HepG2 (cell line): ENCODE measurements at regions not wholly inside any gene's neighbourhood (a gene's known extent, or its start where the extent isn't known, plus 50 kb on each side); places are given as distances from the start of the nearest gene placed in this dataset.

Experiments
- CEBPB ChIP-seq: IDR thresholded peaks from 2 replicates; pipeline ENCODE4 v1.6.1; 2011; ENCODE audit warnings: low read depth, low read length, improper control_type of control experiment, borderline replicate concordance
- CEBPG ChIP-seq: IDR thresholded peaks from 2 replicates; pipeline ENCODE4 v1.6.1; 2016
- HNF4A ChIP-seq: sonication (generic); formaldehyde crosslinking; IDR thresholded peaks from 2 replicates; pipeline ENCODE4 v1.4.0; 2020; ENCODE audit warnings: missing genetic modification reagents
- HNF4G ChIP-seq, 2 experiments: sonication (generic) in 1 of 2; formaldehyde crosslinking in 1 of 2; IDR thresholded peaks; 2 replicates each; pipeline versions ENCODE4 v1.4.0 to v1.6.1; 2011 to 2020; ENCODE audit warnings: borderline replicate concordance in 2 of 2, low read depth in 2 of 2, mild to moderate bottlenecking in 2 of 2, low read length in 1 of 2, missing genetic modification reagents in 1 of 2, moderate library complexity in 1 of 2
- JDP2 ChIP-seq: sonication (generic); formaldehyde crosslinking; IDR thresholded peaks from 2 replicates; pipeline ENCODE4 v1.8.1; 2022; ENCODE audit warnings: missing genetic modification reagents, borderline replicate concordance
- NR2F1 ChIP-seq, 2 experiments: fragments of 450-650 bp in 1 of 2; formaldehyde crosslinking in 1 of 2; IDR thresholded peaks; 2 replicates each; pipeline versions ENCODE4 v1.5.0 to v1.6.1; 2016 to 2020; ENCODE audit warnings: mild to moderate bottlenecking in 1 of 2, missing compliant biosample characterization in 1 of 2, missing genetic modification reagents in 1 of 2, moderate library complexity in 1 of 2
- RFX5 ChIP-seq: IDR thresholded peaks from 2 replicates; pipeline ENCODE4 v1.6.1; 2011; ENCODE audit warnings: low read depth, low read length, improper control_type of control experiment
- SIX4 ChIP-seq: sonication (generic); formaldehyde crosslinking; IDR thresholded peaks from 2 replicates; pipeline ENCODE4 v1.4.0; 2020; ENCODE audit warnings: missing genetic modification reagents
- ZMYM4 ChIP-seq: sonication (generic); formaldehyde crosslinking; IDR thresholded peaks from 2 replicates; pipeline ENCODE4 v1.8.1; 2023; ENCODE audit warnings: mild to moderate bottlenecking, missing genetic modification reagents
- ZNF263 ChIP-seq: sonication (generic); formaldehyde crosslinking; IDR thresholded peaks from 2 replicates; pipeline ENCODE4 v1.4.0; 2020; ENCODE audit warnings: missing genetic modification reagents
- ZSCAN9 ChIP-seq: IDR thresholded peaks from 2 replicates; pipeline ENCODE4 v1.6.1; 2016; ENCODE audit warnings: borderline replicate concordance
- TF ChIP-seq, protein P1 (sequence below), 2 experiments: fragments of 450-650 bp in 1 of 2; sonication (generic) in 1 of 2; formaldehyde crosslinking; IDR thresholded peaks; 2 replicates each; pipeline versions ENCODE4 v1.5.0 to v1.8.0; 2020 to 2022; ENCODE audit warnings: mild to moderate bottlenecking in 1 of 2, missing genetic modification reagents in 1 of 2
- TF ChIP-seq, protein P2 (sequence below): sonication (generic); formaldehyde crosslinking; IDR thresholded peaks from 2 replicates; pipeline ENCODE4 v1.4.0; 2020; ENCODE audit warnings: missing genetic modification reagents, borderline replicate concordance
- TF ChIP-seq, protein P3 (sequence below): IDR thresholded peaks from 2 replicates; pipeline ENCODE4 v1.6.1; 2016; ENCODE audit warnings: mild to moderate bottlenecking, missing biosample characterization, missing genetic modification reagents

- TF ChIP-seq, protein P1, sequence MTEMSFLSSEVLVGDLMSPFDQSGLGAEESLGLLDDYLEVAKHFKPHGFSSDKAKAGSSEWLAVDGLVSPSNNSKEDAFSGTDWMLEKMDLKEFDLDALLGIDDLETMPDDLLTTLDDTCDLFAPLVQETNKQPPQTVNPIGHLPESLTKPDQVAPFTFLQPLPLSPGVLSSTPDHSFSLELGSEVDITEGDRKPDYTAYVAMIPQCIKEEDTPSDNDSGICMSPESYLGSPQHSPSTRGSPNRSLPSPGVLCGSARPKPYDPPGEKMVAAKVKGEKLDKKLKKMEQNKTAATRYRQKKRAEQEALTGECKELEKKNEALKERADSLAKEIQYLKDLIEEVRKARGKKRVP (CRISPR knock-in tag; IDR thresholded peaks at IDR 0.05): 0 out of 4 replicates have a peak, but pooled peaks of 1 of the 2 experiments have one; percentile 39
- no peak for TF ChIP-seq ZNF263
- TF ChIP-seq SIX4 (CRISPR knock-in tag): 0 out of 2 replicates have a peak, but pooled peaks have one; percentile 19
- TF ChIP-seq HNF4G (IDR thresholded peaks at IDR 0.05; ENCODE audit: borderline replicate concordance, low read depth, low read length): peak; percentile 48; the same call in 1 of the 2 replicates
- no peak for TF ChIP-seq HNF4G (CRISPR knock-in tag; IDR thresholded peaks at IDR 0.05; ENCODE audit: borderline replicate concordance, low read depth)
- 0 out of 2 replicates have a peak, but pooled peaks have one; percentile 32 for TF ChIP-seq CEBPG (CRISPR knock-in tag)
- TF ChIP-seq RFX5: no peak
- peak; percentile 66 for TF ChIP-seq HNF4A (CRISPR knock-in tag)
- TF ChIP-seq CEBPB: peak; percentile 88
- TF ChIP-seq, protein P2, sequence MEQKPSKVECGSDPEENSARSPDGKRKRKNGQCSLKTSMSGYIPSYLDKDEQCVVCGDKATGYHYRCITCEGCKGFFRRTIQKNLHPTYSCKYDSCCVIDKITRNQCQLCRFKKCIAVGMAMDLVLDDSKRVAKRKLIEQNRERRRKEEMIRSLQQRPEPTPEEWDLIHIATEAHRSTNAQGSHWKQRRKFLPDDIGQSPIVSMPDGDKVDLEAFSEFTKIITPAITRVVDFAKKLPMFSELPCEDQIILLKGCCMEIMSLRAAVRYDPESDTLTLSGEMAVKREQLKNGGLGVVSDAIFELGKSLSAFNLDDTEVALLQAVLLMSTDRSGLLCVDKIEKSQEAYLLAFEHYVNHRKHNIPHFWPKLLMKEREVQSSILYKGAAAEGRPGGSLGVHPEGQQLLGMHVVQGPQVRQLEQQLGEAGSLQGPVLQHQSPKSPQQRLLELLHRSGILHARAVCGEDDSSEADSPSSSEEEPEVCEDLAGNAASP (CRISPR knock-in tag): 0 out of 2 replicates have a peak, but pooled peaks have one; percentile 23
- TF ChIP-seq, protein P3, sequence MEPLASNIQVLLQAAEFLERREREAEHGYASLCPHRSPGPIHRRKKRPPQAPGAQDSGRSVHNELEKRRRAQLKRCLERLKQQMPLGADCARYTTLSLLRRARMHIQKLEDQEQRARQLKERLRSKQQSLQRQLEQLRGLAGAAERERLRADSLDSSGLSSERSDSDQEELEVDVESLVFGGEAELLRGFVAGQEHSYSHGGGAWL: no peak
- no peak for TF ChIP-seq JDP2 (CRISPR knock-in tag)
- TF ChIP-seq ZMYM4 (CRISPR knock-in tag): 0 out of 2 replicates have a peak, but pooled peaks have one; percentile 38
- TF ChIP-seq ZSCAN9 (CRISPR knock-in tag): no peak
- TF ChIP-seq NR2F1 (CRISPR knock-in tag; IDR thresholded peaks at IDR 0.05): peak in 1 of 2 experiments; percentile 39; a peak in 1 of 4 replicates
- TF ChIP-seq, all 625 proteins: peak for 12
Observed at GRCh38 chr2:150376553-150377335, 110.7 kb downstream of the RND3 start (continued).
